GM13976 (cell line): ENCODE measurements at regions not wholly inside any gene's neighbourhood (a gene's known extent, or its start where the extent isn't known, plus 50 kb on each side); places are given as distances from the start of the nearest gene placed in this dataset.
"Not testable (repeated sequence)": the region's sequence is repeated elsewhere in the genome, so short reads cannot be mapped to it uniquely, and the experiment has no call there.

Source experiments
- DNase-seq: peaks from one replicate; pipeline ENCODE4 v3.0.0; 2012; ENCODE audit warnings: low spot score
- CTCF ChIP-seq: IDR thresholded peaks from 2 replicates; pipeline ENCODE4 v1.5.1; 2012; ENCODE audit warnings: borderline replicate concordance, mild to moderate bottlenecking; ENCODE audit not compliant: insufficient read depth; ENCODE audit errors: extremely low read depth, missing control alignments, control extremely low read depth
- in situ Hi-C: fragments of 300-500 bp; cut with MboI; formaldehyde crosslinking; loops from one replicate; pipeline ENCODE4 v1.12.0; 2022; ENCODE audit warnings: low sequenced_read_pairs, mixed read lengths, inconsistent platforms; ENCODE audit not compliant: unreplicated experiment

GRCh38 chrX:115357326-115358120, 68.0 kb downstream of the LUZP4 start:
- TF ChIP-seq CTCF: no peak
- DNase-seq: no peak
- in situ Hi-C loops: no loop called here

DNA sequence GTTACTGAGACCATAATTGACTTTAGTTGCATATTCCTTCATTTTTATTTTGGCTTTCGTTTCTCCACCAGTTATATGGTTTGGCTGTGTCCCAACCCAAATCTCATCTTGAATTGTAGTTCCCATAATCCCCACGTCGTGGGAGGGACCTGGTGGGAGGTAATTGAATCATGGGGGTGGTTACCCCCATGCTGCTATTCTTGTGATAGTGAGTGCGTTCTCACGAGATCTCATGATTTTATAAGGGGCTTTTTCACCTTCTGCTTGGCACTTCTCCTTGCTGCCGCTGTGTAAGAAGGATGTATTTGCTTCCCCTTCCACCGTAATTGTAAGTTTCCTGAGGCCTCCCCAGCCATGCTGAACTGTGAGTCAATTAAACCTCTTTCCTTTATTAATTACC, 70.0 kb downstream of the LUZP4 start:
- DNase-seq, in situ Hi-C loops: not testable (repeated sequence)

- DNase-seq: no peak
- TF ChIP-seq CTCF: no peak
- in situ Hi-C loops: no loop called here
Observed at GRCh38 chrX:115360220-115360781, 70.8 kb downstream of the LUZP4 start.

- in situ Hi-C loops: no loop called here
- no peak for TF ChIP-seq CTCF
- no peak for DNase-seq
Observed at GRCh38 chrX:115362334-115363095, 73.0 kb downstream of the LUZP4 start.

GRCh38 chrX:115363372-115363771, 73.9 kb downstream of the LUZP4 start:
- DNase-seq: no peak

DNA sequence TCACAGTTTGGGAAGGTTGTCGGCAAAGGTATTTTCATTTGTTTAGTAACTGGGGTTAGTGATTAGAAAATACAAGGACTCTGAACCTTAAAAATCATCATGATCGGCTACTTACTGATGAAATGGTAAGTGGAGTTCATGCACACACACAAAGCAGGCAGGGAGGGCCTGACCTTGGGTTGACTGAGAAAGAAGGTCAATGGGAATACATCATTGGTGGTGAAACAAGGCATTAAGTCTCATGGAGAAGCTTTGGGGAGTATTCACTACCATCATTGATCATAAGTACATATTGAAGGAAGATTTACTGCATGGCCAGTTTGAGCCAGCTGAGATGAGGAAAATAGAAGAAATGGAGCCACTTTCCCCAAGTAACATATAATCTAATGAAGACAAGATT, 74.4 kb downstream of the LUZP4 start:
- no peak for DNase-seq
- no peak for TF ChIP-seq CTCF
- in situ Hi-C loops: no loop called here

More at GRCh38 chrX:115363372-115363771, 73.9 kb downstream of the LUZP4 start:
- no peak for TF ChIP-seq CTCF
- in situ Hi-C loops: no loop called here

DNA sequence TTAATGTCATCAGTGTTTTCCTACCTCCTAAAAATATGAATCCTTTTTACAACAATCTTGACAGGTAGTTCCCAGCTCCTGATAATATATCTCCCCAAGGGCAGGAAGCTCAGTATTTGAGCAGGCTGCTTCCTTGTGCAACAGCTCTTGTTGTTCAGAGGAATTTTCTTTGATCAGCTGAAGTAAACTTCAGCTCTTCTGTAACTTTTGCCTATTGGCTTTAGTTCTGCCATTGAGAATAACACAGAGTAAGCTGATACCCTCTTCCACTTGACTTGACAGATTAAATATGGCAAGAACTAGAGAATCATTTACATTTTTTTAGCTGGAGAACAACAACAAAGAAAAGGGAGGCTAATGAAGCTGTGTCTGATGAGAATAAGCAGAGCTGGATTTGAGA, 75.2 kb downstream of the LUZP4 start:
- no peak for DNase-seq
- TF ChIP-seq CTCF: no peak
- in situ Hi-C loops: no loop called here
